Renal pelvis (tissue), 1 donor: ENCODE measurements at regions not wholly inside any gene's neighbourhood (a gene's known extent, or its start where the extent isn't known, plus 50 kb on each side); places are given as distances from the start of the nearest gene placed in this dataset.
"Not testable (repeated sequence)": the region's sequence is repeated elsewhere in the genome, so short reads cannot be mapped to it uniquely, and the experiment has no call there.

Experiments used
- DNase-seq: peaks from one replicate; pipeline ENCODE4 v3.0.0-alpha.2; 2013

DNA sequence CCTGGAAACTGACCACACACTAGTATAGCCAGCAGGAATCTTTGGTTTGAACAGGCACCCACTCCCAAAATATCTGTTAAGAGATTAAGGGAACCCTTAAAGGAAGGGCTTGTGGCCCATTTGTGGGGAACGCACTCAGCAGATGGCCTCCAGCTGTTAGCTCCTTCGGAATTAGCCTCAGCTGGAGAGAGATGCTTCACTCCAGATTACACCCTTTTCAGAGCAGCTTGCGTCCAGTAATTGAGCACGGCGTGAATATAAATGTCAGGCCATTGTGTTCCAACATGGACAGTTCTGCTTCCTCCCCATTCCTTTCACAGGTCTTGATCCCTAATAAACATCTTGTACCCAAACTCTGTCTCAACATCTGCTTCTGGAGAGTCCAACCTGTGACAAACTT lies 397.8 kb downstream of the SEC23A start:
- no peak for DNase-seq

GRCh38 chr14:38704220-38704619 lies 398.8 kb downstream of the SEC23A start:
- no peak for DNase-seq

GRCh38 chr14:38696925-38697324 lies 406.1 kb downstream of the SEC23A start:
- no peak for DNase-seq

- no peak for DNase-seq
Measured at GRCh38 chr14:38693423-38693822, 409.6 kb downstream of the SEC23A start.

DNA sequence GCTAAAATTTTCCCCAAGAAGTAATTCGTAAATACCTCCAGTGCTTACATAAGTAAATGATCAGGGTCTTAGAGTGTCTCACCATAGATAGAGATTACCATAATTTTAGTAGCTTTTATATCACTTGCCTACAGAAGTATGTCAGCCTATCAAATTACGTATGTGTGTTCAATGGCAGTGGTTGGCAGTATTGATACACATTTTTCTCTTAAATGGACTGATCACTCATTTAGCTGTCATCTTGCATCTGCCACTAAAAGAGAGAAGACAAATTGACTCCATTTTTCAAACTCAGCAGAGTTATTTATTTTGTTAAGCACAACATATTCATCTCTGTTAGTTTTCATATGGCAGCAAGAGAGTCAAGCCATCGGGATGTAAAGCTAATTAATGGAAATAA lies 413.1 kb upstream of the CLEC14A start:
- DNase-seq: no peak

GRCh38 chr14:38663382-38663781 lies 407.5 kb upstream of the CLEC14A start:
- DNase-seq: no peak

GRCh38 chr14:38662781-38663180 lies 406.9 kb upstream of the CLEC14A start:
- DNase-seq: peak; percentile 3

- DNase-seq: no peak
Measured at GRCh38 chr14:38646391-38646790, 390.5 kb upstream of the CLEC14A start.

- not testable (repeated sequence) for DNase-seq
Measured at GRCh38 chr14:38634913-38635312, 379.0 kb upstream of the CLEC14A start.

DNA sequence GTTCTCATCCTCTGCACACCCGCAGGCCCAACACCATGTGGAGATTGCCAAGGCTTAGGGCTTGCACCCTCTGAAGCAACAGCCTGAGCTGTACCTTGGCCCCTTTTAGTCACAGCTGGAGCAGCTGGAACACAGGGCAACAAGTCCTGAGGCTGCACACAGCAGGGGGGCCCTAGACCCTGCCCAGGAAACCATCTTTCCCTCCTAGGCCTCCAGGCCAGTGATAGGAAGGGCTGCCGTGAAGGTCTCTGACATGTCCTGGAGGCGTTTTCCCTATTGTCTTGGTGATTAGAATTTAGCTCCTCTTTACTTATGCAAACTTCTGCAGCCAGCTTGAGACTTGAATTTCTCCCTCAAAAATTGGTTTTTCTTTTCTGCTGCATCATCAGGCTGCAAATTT lies 373.5 kb upstream of the CLEC14A start:
- DNase-seq: no peak

GRCh38 chr14:38627163-38627562 lies 371.3 kb upstream of the CLEC14A start:
- DNase-seq: no peak

GRCh38 chr14:38623661-38624060 lies 367.8 kb upstream of the CLEC14A start:
- DNase-seq: no peak

GRCh38 chr14:38618514-38618913 lies 362.6 kb upstream of the CLEC14A start:
- no peak for DNase-seq

DNA sequence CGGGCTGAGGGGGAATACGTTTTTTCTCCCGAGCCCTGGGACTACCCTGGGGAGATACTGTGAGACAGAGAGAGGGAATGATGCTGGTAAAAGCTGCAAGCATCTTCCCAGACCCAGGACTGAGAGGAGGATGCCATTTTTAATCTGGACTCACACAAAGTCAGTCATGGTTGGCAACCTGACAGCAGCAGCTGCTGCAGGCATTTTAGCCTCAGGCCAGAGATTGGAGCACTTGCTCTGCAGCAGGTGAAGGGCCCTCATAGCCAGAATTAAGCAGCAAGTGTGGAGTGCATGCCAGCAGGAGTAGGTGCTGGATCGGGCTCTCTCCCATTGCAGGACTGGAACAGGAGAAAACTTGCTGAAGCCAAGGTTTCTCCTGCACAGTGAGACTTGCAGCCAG lies 361.1 kb upstream of the CLEC14A start:
- no peak for DNase-seq

DNA sequence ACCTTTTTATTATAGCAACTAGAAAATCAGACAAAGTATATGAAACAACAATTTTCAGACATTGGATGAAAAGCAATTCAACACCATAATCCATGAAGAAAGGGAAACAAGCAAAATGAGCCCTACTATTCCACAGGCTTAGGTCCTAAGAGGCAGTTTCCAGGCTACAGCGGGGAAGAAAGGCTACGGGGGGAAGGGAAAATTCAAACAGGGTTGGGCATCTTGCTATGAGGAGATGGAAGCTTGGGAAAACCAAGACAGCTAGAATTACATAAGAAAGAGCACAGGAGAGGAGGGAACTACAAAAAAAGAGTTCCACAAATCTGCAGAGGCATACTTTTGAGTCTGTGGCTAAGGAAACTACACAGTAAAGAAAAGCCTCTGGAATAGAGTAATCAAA lies 356.0 kb upstream of the CLEC14A start:
- no peak for DNase-seq

- no peak for DNase-seq
Measured at GRCh38 chr14:38608244-38608643, 352.4 kb upstream of the CLEC14A start.

DNA sequence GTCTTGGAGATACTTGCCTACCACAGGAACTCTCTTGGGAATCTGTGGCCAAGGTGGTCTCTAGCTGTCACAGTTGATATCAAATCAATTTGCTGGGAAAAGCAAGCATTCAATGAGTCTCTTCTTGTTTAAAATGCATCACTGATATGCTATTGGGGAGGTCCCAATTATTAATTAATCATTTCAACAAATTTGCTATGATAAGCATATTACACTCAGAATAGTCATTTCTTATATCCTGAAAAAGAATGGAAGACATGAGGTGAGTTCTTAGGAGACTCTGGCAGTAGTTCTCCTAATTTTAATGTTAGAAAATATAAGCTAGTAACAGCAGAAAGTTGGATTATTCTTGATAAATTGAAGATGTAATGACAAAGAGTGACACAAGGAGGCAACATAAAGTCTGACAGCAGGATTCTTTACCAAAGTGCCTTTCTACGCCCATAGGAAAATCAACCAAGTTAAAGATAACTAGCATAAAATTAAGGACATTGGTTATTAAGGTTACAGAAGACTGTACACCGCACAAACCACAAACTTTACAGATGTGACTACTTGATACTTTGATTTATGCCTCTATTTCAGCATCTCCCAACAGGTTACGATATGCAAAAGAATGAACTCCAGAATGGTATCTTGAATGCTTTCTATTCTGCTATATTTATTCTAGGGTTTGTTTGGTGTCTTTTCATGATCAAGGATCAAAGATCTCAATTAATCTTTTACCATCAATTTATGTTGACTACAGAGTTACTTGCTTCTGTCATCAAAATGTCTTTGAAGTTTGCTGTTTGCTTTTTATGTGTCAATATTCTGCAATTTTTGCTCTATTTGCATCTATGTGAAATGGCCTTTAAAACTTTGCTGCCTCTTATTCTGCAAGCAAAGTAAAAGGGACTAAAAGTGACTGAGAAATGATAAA lies 349.6 kb upstream of the CLEC14A start:
- DNase-seq: no peak

DNA sequence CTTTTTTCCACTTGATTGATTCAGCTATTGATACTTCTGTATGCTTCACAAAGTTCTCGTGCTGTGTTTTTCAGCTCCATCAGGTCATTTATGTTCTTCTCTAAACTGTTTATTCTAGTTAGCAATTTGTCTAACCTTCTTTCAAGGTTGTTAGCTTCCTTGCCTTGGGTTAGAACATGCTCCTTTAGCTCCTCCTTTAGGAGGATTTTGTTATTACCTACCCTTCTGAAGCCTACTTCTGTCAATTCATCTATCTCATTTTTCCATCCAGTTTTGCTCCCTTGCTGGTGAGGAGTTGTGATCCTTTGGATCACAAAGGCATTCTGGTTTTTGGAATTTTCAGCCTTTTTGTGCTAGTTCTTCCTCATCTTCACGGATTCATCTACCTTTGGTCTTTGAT lies 344.7 kb upstream of the CLEC14A start:
- not testable (repeated sequence) for DNase-seq

DNA sequence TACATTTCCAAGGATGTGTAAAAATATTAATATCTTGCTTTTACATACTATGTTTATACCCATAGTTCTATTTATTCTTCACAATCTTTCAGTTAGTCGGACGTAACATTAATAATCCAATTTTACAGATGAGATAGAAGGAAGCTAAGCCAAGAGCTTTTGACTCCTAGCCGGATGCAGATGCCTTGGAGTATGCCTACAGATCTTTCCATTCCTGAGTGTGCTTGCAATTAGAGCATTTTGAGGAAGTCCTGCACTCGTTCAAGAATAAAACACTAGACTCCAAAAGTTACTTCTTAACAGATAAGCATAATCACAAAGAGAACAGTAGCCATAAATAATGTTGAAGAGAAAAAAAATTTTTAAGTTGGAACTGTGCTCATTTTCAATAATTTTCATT lies 337.6 kb upstream of the CLEC14A start:
- no peak for DNase-seq

- no peak for DNase-seq
Measured at GRCh38 chr14:38592764-38593442, 337.0 kb upstream of the CLEC14A start.

GRCh38 chr14:38589747-38590350 lies 334.0 kb upstream of the CLEC14A start:
- DNase-seq: no peak

DNA sequence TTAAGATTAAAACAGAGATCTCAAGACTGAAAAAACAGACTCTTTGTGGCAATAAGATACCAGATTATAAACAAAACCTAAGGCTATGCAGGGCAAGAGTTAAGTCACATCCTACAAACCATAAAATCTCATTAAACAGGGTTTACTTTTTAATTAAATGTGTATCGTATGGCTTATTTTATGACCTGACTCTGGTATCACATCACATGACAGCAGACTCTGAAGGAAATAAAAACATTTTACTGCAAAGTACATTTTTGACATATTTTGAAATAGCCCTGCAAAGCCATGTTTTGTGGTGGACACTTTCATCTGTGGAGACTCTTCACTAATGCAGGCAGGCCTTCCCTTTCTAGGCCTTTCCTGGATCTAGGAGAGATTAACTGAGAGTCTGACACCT lies 327.6 kb upstream of the CLEC14A start:
- DNase-seq: no peak

- no peak for DNase-seq
Measured at GRCh38 chr14:38578278-38578681, 322.4 kb upstream of the CLEC14A start.
